Caco-2 (cell line): ENCODE measurements at regions not wholly inside any gene's neighbourhood (a gene's known extent, or its start where the extent isn't known, plus 50 kb on each side); places are given as distances from the start of the nearest gene placed in this dataset.

ENCODE experiments used
- BruUV-seq: library from RNA; stranded (reverse); fragments of 400-500 nt; replicated peaks from 2 replicates; lab custom pipeline; 2021; lab: Mats Ljungman, UMichigan
- CTCF ChIA-PET: fragments of 300-600 bp; sonication (Branson Sonifier 250); formaldehyde crosslinking; loops from one replicate; lab custom pipeline; 2022; ENCODE audit warnings: antibody characterized with exemption; lab: Charles Lee
- POLR2A ChIA-PET: fragments of 300-600 bp; sonication (Branson Sonifier 250); formaldehyde crosslinking; loops from one replicate; lab custom pipeline; 2022; ENCODE audit warnings: antibody characterized with exemption; lab: Charles Lee
- DNase-seq, 2 experiments: peaks; one replicate each; pipeline versions ENCODE4 v3.0.0 to v3.0.0-alpha.2; 2020 to 2022
- H3K27me3 ChIP-seq: replicated peaks from 2 replicates; pipeline ENCODE4 v1.6.0; 2011; ENCODE audit warnings: low read length; ENCODE audit not compliant: control insufficient read depth, insufficient read depth
- H3K36me3 ChIP-seq: 2 replicates; pipeline ENCODE4 v1.5.1; 2011; ENCODE audit warnings: low read length; ENCODE audit not compliant: control insufficient read depth, insufficient read depth
- H3K4me1 ChIP-seq: fragments of 250-450 bp; sonication (Bioruptor Pico); 2 replicates; pipeline ENCODE4 v1.5.1; 2020; ENCODE audit warnings: mild to moderate bottlenecking
- H3K4me3 ChIP-seq: 2 replicates; pipeline ENCODE4 v1.5.1; 2011; ENCODE audit warnings: low read depth, mild to moderate bottlenecking, control low read depth, low read length
- H3K9me3 ChIP-seq: fragments of 250-450 bp; sonication (Bioruptor Pico); 2 replicates; pipeline ENCODE4 v1.5.1; 2020; ENCODE audit warnings: mild to moderate bottlenecking, moderate library complexity
- H3K27ac Mint-ChIP-seq: one replicate; pipeline ENCODE4 v1.8.0; 2022; ENCODE audit warnings: mixed read lengths; ENCODE audit not compliant: unreplicated experiment
- H3K27me3 Mint-ChIP-seq: one replicate; pipeline ENCODE4 v1.8.0; 2022; ENCODE audit warnings: mixed read lengths; ENCODE audit not compliant: insufficient read depth, unreplicated experiment
- H3K36me3 Mint-ChIP-seq: one replicate; pipeline ENCODE4 v1.8.0; 2022; ENCODE audit warnings: mild to moderate bottlenecking, mixed read lengths; ENCODE audit not compliant: insufficient read depth, unreplicated experiment
- H3K4me1 Mint-ChIP-seq: one replicate; pipeline ENCODE4 v1.8.0; 2022; ENCODE audit warnings: low read depth, mixed read lengths; ENCODE audit not compliant: unreplicated experiment
- H3K4me3 Mint-ChIP-seq: one replicate; pipeline ENCODE4 v1.8.0; 2022; ENCODE audit warnings: mild to moderate bottlenecking, moderate library complexity, mixed read lengths; ENCODE audit not compliant: unreplicated experiment
- H3K9me3 Mint-ChIP-seq: one replicate; pipeline ENCODE4 v1.8.0; 2022; ENCODE audit warnings: mixed read lengths; ENCODE audit not compliant: unreplicated experiment
- CTCF ChIP-seq, 2 experiments: fragments of 200-600 bp in 1 of 2; IDR thresholded peaks; 1 replicate in 1 of 2; 2 replicates in 1 of 2; pipeline versions ENCODE4 v1.5.1 to v1.8.0; 2011 to 2022; ENCODE audit warnings: antibody characterized with exemption in 1 of 2, control low read depth in 1 of 2, inconsistent platforms in 1 of 2, low read depth in 1 of 2, low read length in 1 of 2, mild to moderate bottlenecking in 1 of 2, moderate library complexity in 1 of 2; ENCODE audit not compliant: insufficient read depth in 1 of 2, severe bottlenecking in 1 of 2, unreplicated experiment in 1 of 2
- intact Hi-C: fragments of 100-400 bp; cut with micrococcal nuclease; formaldehyde crosslinking; loops from one replicate; pipeline ENCODE4 v1.10.0; 2022; ENCODE audit not compliant: unreplicated experiment

GRCh38 chr7:91346426-91346825 lies 82.2 kb downstream of the FZD1 start:
- Histone ChIP-seq H3K9me3 (no peaks in the 10 kb centered on the region), H3K4me1 (no peaks in the 10 kb centered on the region), H3K4me3 (no peak overlapping the region), H3K36me3 (no peaks in the 10 kb centered on the region), H3K27me3 (no peaks in the 10 kb centered on the region)
- CTCF ChIA-PET, result no interaction called here
- no peaks in the 10 kb centered on the region for H3K36me3 Mint-ChIP-seq
- H3K27me3 Mint-ChIP-seq, result peaks cover 10% of the 10 kb centered on the region
- H3K4me3 Mint-ChIP-seq, result no peak overlapping the region
- POLR2A ChIA-PET, result no interaction called here
- intact Hi-C loops, result no loop called here
- BruUV-seq, result no TSS peak
- no peak for DNase-seq
- no peak for TF ChIP-seq CTCF (IDR thresholded peaks at IDR 0.05; ENCODE audit: insufficient read depth in 1 of 2, low read depth in 1 of 2, low read length in 1 of 2, severe bottlenecking in 1 of 2, unreplicated experiment in 1 of 2)
- H3K27ac Mint-ChIP-seq, result no peak overlapping the region
- no peaks in the 10 kb centered on the region for H3K4me1 Mint-ChIP-seq
- no peaks in the 10 kb centered on the region for H3K9me3 Mint-ChIP-seq

DNA sequence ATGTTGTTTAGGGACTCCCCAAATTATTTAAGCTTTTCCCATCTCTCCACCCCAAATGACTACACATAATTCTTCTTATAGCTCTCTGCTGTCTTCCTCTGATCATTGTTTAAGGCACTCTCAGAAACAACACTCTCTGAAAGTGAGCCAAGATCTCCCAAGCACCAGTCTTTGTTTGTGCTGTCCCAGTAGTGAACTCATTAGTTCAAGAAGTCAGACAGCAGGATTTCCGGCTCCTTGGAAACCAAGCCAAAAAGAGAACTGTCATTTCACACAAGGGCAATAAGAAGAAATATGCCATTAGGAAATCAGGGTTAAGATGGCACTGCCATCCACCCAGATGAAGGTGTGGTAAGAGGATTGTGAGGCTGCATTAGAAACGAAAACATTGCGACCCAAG lies 83.1 kb downstream of the FZD1 start:
- Mint-ChIP-seq H3K27ac (no peak overlapping the region), H3K9me3 (no peaks in the 10 kb centered on the region), H3K36me3 (no peaks in the 10 kb centered on the region), H3K4me3 (no peak overlapping the region), H3K4me1 (no peaks in the 10 kb centered on the region), H3K27me3 (peaks cover 8% of the 10 kb centered on the region)
- intact Hi-C loops, result no loop called here
- POLR2A ChIA-PET, result no interaction called here
- TF ChIP-seq CTCF (IDR thresholded peaks at IDR 0.05; ENCODE audit: insufficient read depth in 1 of 2, low read depth in 1 of 2, low read length in 1 of 2, severe bottlenecking in 1 of 2, unreplicated experiment in 1 of 2), result no peak
- Histone ChIP-seq H3K27me3 (no peaks in the 10 kb centered on the region), H3K9me3 (no peaks in the 10 kb centered on the region), H3K36me3 (no peaks in the 10 kb centered on the region), H3K4me3 (no peak overlapping the region), H3K4me1 (no peaks in the 10 kb centered on the region)
- no peak for DNase-seq
- CTCF ChIA-PET, result no interaction called here
- BruUV-seq, result no TSS peak

- H3K27ac Mint-ChIP-seq, result no peak overlapping the region
- no peak for DNase-seq
- Histone ChIP-seq H3K27me3 (no peaks in the 10 kb centered on the region), H3K36me3 (no peaks in the 10 kb centered on the region), H3K4me3 (no peak overlapping the region), H3K4me1 (no peaks in the 10 kb centered on the region), H3K9me3 (no peaks in the 10 kb centered on the region)
- BruUV-seq, result no TSS peak
- CTCF ChIA-PET, result no interaction called here
- no peak for TF ChIP-seq CTCF (IDR thresholded peaks at IDR 0.05; ENCODE audit: insufficient read depth in 1 of 2, low read depth in 1 of 2, low read length in 1 of 2, severe bottlenecking in 1 of 2, unreplicated experiment in 1 of 2)
- no peaks in the 10 kb centered on the region for H3K9me3 Mint-ChIP-seq
- intact Hi-C loops, result no loop called here
- H3K4me3 Mint-ChIP-seq, result no peak overlapping the region
- no peaks in the 10 kb centered on the region for H3K36me3 Mint-ChIP-seq
- no peaks in the 10 kb centered on the region for H3K4me1 Mint-ChIP-seq
- peaks cover 3% of the 10 kb centered on the region for H3K27me3 Mint-ChIP-seq
- POLR2A ChIA-PET, result no interaction called here
Measured at GRCh38 chr7:91348711-91349110, 84.5 kb downstream of the FZD1 start.
